ENCODE measurements at regions not wholly inside any gene's neighbourhood (a gene's known extent, or its start where the extent isn't known, plus 50 kb on each side); places are given as distances from the start of the nearest gene placed in this dataset.

DNA sequence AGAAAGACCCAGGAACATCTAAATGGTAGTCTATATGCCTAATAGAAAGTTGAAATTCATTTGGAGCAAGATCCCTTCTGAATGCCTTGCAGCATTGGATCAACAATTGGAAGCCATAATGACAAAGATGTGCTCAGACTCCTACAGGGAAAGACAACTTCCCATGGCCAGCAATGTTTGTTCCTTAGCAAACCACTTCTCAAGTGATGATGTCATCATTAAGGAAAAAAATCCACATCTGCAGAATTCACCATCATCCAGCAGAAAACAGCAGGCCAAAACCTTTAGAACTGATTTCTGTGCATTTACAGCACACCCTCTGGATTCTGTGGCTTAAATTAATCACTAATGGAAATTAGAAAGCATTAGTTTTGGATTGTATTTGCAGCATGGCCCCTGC, 82.4 kb upstream of the ZIC3 start:
- TF ChIP-seq, protein P1, sequence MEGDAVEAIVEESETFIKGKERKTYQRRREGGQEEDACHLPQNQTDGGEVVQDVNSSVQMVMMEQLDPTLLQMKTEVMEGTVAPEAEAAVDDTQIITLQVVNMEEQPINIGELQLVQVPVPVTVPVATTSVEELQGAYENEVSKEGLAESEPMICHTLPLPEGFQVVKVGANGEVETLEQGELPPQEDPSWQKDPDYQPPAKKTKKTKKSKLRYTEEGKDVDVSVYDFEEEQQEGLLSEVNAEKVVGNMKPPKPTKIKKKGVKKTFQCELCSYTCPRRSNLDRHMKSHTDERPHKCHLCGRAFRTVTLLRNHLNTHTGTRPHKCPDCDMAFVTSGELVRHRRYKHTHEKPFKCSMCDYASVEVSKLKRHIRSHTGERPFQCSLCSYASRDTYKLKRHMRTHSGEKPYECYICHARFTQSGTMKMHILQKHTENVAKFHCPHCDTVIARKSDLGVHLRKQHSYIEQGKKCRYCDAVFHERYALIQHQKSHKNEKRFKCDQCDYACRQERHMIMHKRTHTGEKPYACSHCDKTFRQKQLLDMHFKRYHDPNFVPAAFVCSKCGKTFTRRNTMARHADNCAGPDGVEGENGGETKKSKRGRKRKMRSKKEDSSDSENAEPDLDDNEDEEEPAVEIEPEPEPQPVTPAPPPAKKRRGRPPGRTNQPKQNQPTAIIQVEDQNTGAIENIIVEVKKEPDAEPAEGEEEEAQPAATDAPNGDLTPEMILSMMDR (IDR thresholded peaks at IDR 0.05; ENCODE audit: low read depth, low read length), result no peak
- DNase-seq (ENCODE audit: extremely low read depth, low read depth), result no peak

DNA sequence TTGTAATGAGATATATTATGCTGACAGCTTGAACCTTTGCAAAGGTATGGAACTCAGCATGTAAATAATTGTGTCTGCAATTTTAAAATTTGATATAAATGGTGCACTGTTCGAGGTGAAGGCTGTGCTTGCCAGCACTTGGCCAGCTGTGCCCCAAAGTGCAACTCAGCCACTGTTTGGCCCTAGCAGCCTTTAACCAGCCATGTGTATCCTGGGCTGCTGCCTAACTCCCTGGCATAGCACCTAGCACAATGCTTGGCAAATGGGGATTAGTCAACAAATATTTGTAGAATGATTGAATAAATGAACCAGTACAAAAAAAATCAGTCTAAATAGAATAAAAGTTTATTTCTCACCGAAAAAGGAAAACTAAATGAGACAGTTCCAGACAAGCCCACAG, 83.8 kb upstream of the ZIC3 start:
- DNase-seq (ENCODE audit: extremely low read depth, low read depth), result no peak
- TF ChIP-seq, protein P1 (IDR thresholded peaks at IDR 0.05; ENCODE audit: low read depth, low read length), result no peak

DNA sequence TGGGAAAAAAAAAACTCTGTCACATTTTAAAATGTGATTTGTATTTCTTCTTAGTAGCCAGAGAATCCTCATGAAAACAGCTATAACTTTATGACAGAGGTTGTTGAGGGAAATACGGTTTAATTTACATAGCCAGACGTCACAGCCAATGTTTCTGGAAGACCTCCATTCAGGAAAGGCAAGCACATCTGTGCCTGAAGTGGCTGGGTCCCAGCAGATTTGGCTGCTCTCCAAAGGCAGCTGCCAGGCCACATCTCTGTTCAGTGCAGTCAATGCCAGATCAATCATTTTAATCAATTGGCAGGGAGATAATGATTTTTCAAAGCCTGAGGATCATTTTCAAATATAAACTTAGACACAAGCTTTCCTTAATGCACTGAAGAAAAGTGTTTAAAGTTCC, 86.5 kb upstream of the ZIC3 start:
- DNase-seq (ENCODE audit: extremely low read depth, low read depth), result no peak
- TF ChIP-seq, protein P1 (IDR thresholded peaks at IDR 0.05; ENCODE audit: low read depth, low read length), result no peak

DNA sequence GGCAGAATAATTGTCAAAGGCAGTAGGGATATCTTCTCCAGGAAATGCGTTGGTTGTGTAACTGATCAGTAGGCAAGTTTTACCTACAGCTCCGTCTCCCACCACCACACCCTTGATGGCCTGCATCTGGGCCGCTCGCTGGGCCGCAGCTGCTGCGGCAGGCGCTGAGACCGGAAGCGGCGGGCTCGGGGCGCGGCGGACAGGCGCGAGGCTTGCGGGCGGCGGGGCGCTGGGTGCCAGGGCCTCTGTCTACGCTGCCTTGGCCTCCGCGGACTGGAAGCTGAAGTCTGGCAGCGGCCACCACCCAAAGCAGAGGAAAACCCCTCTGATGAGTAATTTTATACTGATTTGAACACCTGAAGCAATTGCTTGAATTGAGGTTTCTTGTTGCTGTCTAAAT, 124.2 kb upstream of the ZIC3 start:
- TF ChIP-seq, protein P1 (IDR thresholded peaks at IDR 0.05; ENCODE audit: low read depth, low read length), result no peak
- no peak for DNase-seq (ENCODE audit: extremely low read depth, low read depth)

DNA sequence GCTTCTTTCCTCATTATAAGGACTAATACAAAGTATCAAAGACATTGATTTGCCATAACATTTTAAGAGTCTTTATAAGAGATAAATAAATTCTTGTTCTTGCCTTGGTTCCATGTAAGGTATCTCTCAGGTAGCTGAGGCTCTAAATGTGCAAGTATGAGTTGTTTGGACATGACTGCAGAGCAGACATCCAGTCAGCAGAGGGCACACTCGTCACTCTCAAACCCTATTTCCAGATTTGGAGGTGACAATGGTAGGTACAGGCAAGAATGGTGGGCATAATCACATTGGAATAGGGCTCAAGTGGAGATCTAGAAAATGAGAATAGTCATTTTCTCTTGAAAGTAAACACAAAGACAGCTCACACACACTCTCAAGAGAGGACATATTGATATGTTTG, 133.3 kb upstream of the ZIC3 start:
- no peak for DNase-seq (ENCODE audit: extremely low read depth, low read depth)
- TF ChIP-seq, protein P1 (IDR thresholded peaks at IDR 0.05; ENCODE audit: low read depth, low read length), result no peak

DNA sequence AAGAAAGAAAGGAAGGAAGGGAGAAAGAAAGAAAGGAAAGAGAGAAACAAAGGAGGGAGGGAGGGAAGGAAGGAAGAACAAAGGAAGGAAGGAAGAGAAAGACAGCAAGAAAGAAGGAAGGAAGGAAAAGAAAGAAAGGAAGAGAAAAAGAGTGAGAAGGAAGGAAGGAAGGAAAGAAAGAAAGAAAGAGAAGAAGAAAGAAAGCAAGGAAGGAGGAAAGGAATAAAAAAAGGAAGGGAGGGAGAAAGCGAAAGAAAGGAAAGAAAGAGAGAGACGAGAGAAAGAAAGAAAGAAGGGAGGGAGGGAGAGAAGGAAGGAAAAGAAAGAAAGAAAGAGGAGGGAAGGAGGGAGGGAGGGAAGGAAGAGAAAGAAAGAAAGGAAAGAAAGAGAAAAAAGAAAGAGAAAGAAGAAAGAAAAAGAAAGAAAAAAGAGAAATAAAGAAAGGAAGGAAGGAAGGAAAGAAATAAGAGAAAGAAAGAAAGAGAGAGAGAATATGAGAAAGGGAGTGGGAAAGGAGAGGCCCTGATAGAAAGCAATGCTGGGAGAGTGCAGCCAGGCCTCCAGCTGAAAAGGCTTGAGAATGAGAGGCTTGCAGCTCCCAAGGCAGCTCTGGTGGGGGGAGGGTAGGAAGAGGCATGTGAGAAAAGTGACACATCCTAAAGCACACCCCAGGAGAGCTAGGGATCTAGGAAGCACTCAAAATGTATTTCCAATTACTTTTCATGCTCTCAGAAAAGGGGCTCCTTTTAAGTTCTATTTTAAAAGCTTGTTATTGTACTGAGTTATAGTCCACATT, 134.0 kb upstream of the ZIC3 start:
- TF ChIP-seq, protein P1 (IDR thresholded peaks at IDR 0.05; ENCODE audit: low read depth, low read length), result no peak
- no peak for DNase-seq (ENCODE audit: extremely low read depth, low read depth)

DNA sequence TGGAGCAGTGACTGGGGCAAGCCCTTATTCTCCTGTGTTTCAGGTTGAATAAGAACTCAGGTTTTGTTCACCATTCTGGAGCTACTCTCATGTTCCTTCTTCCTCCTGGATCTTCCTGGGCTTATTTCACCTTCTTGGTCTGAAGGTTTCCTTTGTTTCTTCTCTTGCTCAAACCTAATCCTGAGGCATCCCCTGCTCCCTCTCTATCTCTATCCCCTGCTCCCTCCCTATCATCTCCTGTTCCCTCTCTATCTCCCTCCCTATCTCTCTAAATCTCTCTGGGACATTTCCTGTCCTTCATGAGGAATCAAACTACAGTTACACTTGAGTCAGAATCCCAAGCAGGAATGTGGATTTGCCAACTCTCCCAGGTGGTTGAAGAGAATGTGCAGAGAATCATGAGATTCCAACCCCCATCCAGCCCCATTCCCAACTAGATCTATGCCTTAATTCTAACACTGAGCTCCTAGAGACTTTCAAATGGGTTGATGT, 134.9 kb upstream of the ZIC3 start:
- DNase-seq (ENCODE audit: extremely low read depth, low read depth), result no peak

More for the DNA sequence above, 134.9 kb upstream of the ZIC3 start:
- TF ChIP-seq, protein P1 (IDR thresholded peaks at IDR 0.05; ENCODE audit: low read depth, low read length), result no peak
